Lower lobe of right lung (tissue), 2 donors: ENCODE measurements at regions not wholly inside any gene's neighbourhood (a gene's known extent, or its start where the extent isn't known, plus 50 kb on each side); places are given as distances from the start of the nearest gene placed in this dataset.

Experiments used
- ATAC-seq, 2 donors: fragments of 200-7000 bp; cut with Tn5 transposase; one replicate each; pipeline ENCODE4 v1.9.1; 2020 to 2022; ENCODE audit warnings: mild to moderate bottlenecking in 2 of 2, moderate library complexity in 2 of 2
- DNase-seq: peaks from one replicate; pipeline ENCODE4 v3.0.0-alpha.2; 2020
- H3K27ac ChIP-seq: fragments of 200-600 bp; one replicate; pipeline ENCODE4 v1.8.0; 2022
- H3K27me3 ChIP-seq: fragments of 200-600 bp; one replicate; pipeline ENCODE4 v1.8.0; 2022; ENCODE audit warnings: low read depth
- H3K36me3 ChIP-seq: fragments of 200-600 bp; one replicate; pipeline ENCODE4 v1.8.0; 2022; ENCODE audit warnings: mild to moderate bottlenecking
- H3K4me1 ChIP-seq: fragments of 200-600 bp; one replicate; pipeline ENCODE4 v1.8.0; 2022
- H3K4me3 ChIP-seq: fragments of 200-600 bp; one replicate; pipeline ENCODE4 v1.8.0; 2022; ENCODE audit warnings: mild to moderate bottlenecking
- H3K9me3 ChIP-seq: fragments of 200-600 bp; one replicate; pipeline ENCODE4 v1.8.0; 2022
- intact Hi-C: fragments of 100-400 bp; cut with DNase I; formaldehyde crosslinking; loops from one replicate; pipeline ENCODE4 v1.11.0; 2022
- TF ChIP-seq, protein P1 (sequence below): fragments of 200-600 bp; IDR thresholded peaks from one replicate; pipeline ENCODE4 v1.8.0; 2022; ENCODE audit warnings: antibody characterized with exemption, mild to moderate bottlenecking
- donor health status: DM: no; HTN: yes; CAD: no; lungs with severe emphysema.

DNA sequence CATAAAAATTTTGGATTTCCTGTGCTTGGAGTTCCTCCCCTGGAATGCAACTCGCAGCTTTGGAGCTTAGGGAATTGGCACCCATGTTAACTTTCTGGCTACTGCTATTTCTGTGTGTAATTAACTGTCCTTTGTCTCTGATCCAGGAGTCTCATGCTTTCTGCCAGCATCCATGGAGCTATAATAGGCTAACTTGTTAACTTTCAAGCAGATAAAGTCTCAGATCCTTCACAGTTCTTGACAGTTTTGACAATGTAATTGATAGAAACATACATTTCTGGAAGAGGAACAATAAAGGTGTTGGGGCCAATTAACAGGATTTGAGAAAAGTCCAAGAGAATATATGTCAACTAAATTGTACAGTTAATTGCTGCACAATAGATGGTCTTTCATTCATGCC lies 290.2 kb upstream of the PRDM9 start:
- Histone ChIP-seq H3K27ac (no peak overlapping the region), H3K4me1 (no peaks in the 10 kb centered on the region), H3K27me3 (no peaks in the 10 kb centered on the region), H3K9me3 (no peaks in the 10 kb centered on the region), H3K4me3 (no peak overlapping the region), H3K36me3 (no peaks in the 10 kb centered on the region)
- intact Hi-C loops: no loop called here
- DNase-seq (no peak), ATAC-seq (no peak)
- TF ChIP-seq, protein P1, sequence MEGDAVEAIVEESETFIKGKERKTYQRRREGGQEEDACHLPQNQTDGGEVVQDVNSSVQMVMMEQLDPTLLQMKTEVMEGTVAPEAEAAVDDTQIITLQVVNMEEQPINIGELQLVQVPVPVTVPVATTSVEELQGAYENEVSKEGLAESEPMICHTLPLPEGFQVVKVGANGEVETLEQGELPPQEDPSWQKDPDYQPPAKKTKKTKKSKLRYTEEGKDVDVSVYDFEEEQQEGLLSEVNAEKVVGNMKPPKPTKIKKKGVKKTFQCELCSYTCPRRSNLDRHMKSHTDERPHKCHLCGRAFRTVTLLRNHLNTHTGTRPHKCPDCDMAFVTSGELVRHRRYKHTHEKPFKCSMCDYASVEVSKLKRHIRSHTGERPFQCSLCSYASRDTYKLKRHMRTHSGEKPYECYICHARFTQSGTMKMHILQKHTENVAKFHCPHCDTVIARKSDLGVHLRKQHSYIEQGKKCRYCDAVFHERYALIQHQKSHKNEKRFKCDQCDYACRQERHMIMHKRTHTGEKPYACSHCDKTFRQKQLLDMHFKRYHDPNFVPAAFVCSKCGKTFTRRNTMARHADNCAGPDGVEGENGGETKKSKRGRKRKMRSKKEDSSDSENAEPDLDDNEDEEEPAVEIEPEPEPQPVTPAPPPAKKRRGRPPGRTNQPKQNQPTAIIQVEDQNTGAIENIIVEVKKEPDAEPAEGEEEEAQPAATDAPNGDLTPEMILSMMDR: no peak

DNA sequence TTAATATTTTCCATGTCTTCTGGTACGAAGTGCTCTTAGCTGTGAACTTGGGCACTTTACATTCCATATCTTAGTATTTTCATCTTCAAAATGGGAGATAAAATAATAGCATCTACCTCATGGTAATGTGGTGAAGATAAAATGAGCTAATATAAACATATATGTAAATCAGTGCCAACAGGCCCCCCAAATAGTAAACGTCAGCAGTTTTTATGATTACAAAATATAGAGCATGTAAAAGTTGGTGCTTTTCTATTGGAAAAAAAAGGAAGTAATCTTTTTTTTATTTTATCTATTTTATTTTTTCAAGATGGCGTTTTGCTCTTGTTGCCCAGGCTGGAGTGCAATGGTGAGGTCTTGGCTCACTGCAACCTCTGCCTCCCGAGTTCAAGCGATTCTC lies 291.1 kb upstream of the PRDM9 start:
- Histone ChIP-seq H3K4me1 (no peaks in the 10 kb centered on the region), H3K36me3 (no peaks in the 10 kb centered on the region), H3K27me3 (no peaks in the 10 kb centered on the region), H3K4me3 (no peak overlapping the region), H3K9me3 (no peaks in the 10 kb centered on the region), H3K27ac (no peak overlapping the region)
- intact Hi-C loops: no loop called here
- DNase-seq (no peak), ATAC-seq (no peak)
- TF ChIP-seq, protein P1: no peak

DNA sequence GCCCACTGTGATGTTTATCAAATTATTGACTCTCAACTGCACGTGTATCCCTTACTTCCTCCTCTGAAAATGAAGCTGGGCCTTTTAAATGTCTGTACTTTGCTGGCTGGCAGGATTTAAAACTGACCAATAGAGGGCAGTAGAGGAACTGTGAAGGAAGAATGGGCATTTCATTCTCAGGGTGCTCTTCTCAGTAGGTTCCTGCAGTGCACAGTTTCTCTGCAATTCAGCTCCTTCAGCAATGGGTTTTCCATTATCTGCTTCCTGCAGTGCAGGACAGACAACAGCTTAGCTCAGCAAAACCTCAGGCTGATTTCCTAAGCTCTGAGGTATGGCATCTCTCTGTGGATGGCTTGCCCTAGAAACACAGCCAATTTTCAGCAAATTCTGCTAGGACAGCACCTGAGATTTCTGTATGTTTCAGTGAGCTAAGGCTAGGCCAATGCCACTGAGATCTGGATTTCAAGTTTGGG lies 298.4 kb upstream of the PRDM9 start:
- DNase-seq (no peak), ATAC-seq (peak; percentile 48 to 56)
- TF ChIP-seq, protein P1: peak; percentile 53
- Histone ChIP-seq H3K27ac (no peak overlapping the region), H3K4me1 (no peaks in the 10 kb centered on the region), H3K4me3 (no peak overlapping the region), H3K9me3 (no peaks in the 10 kb centered on the region), H3K27me3 (no peaks in the 10 kb centered on the region), H3K36me3 (no peaks in the 10 kb centered on the region)
- intact Hi-C loops: no loop called here

DNA sequence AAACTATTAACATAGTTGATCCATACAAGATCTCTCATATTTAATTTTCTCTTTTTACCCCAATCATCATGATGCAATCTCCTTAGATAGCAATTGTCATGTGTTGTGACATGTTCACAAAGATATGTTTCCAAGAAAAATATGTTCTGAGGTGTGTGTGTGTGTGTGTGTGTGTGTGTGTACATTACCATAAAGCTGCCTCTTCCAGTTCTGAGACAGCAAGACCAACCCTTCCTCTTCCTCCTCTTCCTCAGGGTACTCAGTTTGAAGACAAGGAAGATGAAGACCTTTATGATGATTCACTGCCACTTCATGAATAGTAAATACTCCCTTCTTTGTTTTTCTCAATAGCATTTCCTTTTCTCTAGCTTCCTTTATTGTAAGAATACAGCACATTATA lies 303.3 kb upstream of the PRDM9 start:
- TF ChIP-seq, protein P1: no peak
- no peaks in the 10 kb centered on the region for H3K9me3 ChIP-seq
- H3K27ac ChIP-seq: no peak overlapping the region
- no peaks in the 10 kb centered on the region for H3K4me1 ChIP-seq
- ATAC-seq (no peak), DNase-seq (no peak)
- intact Hi-C loops: no loop called here
- no peak overlapping the region for H3K4me3 ChIP-seq
- H3K36me3 ChIP-seq: no peaks in the 10 kb centered on the region
- H3K27me3 ChIP-seq: no peaks in the 10 kb centered on the region

DNA sequence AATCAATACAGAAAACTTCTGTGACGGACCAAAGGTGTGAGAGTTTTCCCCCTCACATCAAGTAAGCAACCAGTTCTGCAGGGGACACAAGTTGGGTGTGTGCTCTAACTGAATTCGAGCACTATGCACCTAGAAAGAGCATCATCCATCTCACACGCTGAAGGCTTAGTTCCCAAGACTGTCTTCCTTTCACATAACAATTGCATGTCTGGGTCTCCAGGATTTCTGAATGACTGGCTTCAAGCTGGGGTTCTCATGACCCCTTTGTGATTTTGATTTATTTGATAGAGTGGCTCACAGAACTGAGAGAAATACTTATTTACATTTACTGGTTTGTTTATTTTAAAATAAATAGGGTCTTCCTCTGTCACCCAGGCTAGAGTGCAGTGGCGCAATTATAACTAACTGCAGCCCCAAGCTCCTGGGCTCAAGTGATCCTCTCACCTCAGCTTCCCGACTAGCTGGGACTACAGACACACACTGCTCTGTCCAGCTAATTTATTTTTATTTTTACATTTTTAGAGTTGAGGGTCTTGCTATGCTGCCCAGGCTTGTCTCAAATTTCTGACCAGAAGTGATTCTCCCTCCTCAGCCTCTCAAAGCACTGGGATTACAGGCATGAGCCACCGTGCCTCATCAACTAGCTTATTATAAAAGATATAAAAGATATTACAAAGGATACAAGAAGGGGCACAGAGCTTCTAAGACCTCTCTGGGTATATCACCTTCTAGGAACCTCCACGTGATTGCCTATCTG lies 316.7 kb upstream of the CDH12 start:
- intact Hi-C loops: no loop called here
- no peaks in the 10 kb centered on the region for H3K4me1 ChIP-seq
- no peak for ATAC-seq
- no peak for DNase-seq
- H3K9me3 ChIP-seq: no peaks in the 10 kb centered on the region
- H3K4me3 ChIP-seq: no peak overlapping the region
- no peaks in the 10 kb centered on the region for H3K27me3 ChIP-seq
- TF ChIP-seq, protein P1: no peak
- H3K36me3 ChIP-seq: no peaks in the 10 kb centered on the region
- no peak overlapping the region for H3K27ac ChIP-seq
